Mesothelial cell of epicardium (in vitro differentiated cells): ENCODE measurements at regions not wholly inside any gene's neighbourhood (a gene's known extent, or its start where the extent isn't known, plus 50 kb on each side); places are given as distances from the start of the nearest gene placed in this dataset.

Experiments
- DNase-seq, 2 experiments: peaks; one replicate each; pipeline ENCODE4 v3.0.0; 2021; ENCODE audit warnings: low spot score in 2 of 2; ENCODE audit not compliant: unreplicated experiment in 2 of 2
- H3K27ac Mint-ChIP-seq: 2 replicates; pipeline ENCODE4 v1.8.0; 2021; ENCODE audit warnings: mixed read lengths
- H3K27me3 Mint-ChIP-seq: 2 replicates; pipeline ENCODE4 v1.8.0; 2021; ENCODE audit warnings: low read depth, mixed read lengths
- H3K36me3 Mint-ChIP-seq: 2 replicates; pipeline ENCODE4 v1.8.0; 2021; ENCODE audit warnings: mixed read lengths
- H3K4me1 Mint-ChIP-seq: 2 replicates; pipeline ENCODE4 v1.8.0; 2021; ENCODE audit warnings: mixed read lengths
- H3K4me3 Mint-ChIP-seq: 2 replicates; pipeline ENCODE4 v1.8.0; 2021; ENCODE audit warnings: mild to moderate bottlenecking, moderate library complexity, mixed read lengths
- H3K9me3 Mint-ChIP-seq: 2 replicates; pipeline ENCODE4 v1.8.0; 2021; ENCODE audit warnings: mixed read lengths
- TF ChIP-seq, protein P1 (sequence below): fragments of 200-600 bp; sonication (generic); IDR thresholded peaks from one replicate; pipeline ENCODE4 v1.5.0; 2021; ENCODE audit warnings: antibody characterized with exemption; ENCODE audit not compliant: unreplicated experiment

DNA sequence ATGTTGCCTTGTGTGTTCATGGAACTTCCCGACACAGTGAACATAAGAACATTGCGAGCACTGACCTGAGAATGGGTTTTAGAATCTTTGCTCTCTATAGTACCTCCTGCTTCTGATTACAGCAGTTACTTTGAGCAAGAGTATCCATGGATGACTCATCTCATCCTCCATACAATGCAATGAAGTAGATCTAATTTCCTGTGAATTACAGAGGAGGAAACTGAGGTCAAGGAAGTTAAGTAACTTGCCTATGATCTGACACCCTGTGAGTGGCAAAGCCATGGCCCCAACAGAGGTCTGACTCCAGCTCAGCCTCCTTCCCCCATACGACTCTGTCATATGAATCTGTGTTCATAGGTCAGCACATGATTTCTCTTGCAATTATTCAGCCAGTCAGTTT, 518.1 kb downstream of the TFAP2A start:
- no peaks in the 10 kb centered on the region for H3K36me3 Mint-ChIP-seq
- no peaks in the 10 kb centered on the region for H3K4me1 Mint-ChIP-seq
- TF ChIP-seq, protein P1, sequence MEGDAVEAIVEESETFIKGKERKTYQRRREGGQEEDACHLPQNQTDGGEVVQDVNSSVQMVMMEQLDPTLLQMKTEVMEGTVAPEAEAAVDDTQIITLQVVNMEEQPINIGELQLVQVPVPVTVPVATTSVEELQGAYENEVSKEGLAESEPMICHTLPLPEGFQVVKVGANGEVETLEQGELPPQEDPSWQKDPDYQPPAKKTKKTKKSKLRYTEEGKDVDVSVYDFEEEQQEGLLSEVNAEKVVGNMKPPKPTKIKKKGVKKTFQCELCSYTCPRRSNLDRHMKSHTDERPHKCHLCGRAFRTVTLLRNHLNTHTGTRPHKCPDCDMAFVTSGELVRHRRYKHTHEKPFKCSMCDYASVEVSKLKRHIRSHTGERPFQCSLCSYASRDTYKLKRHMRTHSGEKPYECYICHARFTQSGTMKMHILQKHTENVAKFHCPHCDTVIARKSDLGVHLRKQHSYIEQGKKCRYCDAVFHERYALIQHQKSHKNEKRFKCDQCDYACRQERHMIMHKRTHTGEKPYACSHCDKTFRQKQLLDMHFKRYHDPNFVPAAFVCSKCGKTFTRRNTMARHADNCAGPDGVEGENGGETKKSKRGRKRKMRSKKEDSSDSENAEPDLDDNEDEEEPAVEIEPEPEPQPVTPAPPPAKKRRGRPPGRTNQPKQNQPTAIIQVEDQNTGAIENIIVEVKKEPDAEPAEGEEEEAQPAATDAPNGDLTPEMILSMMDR: no peak
- H3K27ac Mint-ChIP-seq: no peak overlapping the region
- no peak for DNase-seq
- H3K27me3 Mint-ChIP-seq: no peaks in the 10 kb centered on the region
- H3K9me3 Mint-ChIP-seq: no peaks in the 10 kb centered on the region
- H3K4me3 Mint-ChIP-seq: no peak overlapping the region

DNA sequence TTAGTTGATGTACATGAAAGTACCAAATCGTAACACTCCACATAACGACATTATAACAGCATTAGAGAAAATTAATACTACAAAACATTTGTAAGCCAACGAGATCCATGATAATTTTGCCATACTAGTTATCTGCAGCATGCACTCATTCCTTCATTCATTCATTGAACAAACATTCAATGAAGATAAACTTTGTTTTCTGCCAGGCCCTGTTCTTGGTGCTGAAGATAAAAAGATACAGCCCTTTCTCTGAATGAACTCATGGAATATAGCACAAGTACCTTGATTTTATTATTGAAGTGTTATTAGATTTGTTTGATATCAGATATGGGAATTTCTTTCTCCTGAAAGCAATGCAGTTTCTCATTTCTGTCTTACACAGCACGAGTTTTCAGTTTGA, 524.0 kb downstream of the TFAP2A start:
- DNase-seq: no peak
- Mint-ChIP-seq H3K4me3 (no peak overlapping the region), H3K36me3 (no peaks in the 10 kb centered on the region), H3K4me1 (no peaks in the 10 kb centered on the region), H3K9me3 (peaks cover 20% of the 10 kb centered on the region), H3K27ac (no peak overlapping the region), H3K27me3 (no peaks in the 10 kb centered on the region)
- TF ChIP-seq, protein P1: no peak

DNA sequence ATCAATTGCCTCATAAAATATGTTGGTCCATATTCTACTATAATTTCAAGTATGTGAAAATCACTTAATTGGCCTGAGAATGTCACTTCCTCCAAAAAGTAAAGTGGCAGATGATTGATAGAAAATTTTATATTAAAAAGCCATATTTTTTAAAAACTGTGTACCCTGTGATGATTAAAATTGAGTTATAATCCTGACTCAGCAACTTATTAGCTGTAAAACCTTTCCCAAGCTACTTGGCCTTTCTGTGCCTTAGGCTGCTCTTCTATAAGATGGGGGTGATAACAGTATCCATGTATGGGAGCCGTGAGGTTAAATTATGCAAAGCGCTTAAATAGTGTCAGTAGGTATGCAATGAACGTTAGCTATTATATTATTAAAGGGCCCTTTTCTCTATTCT, 524.4 kb downstream of the TFAP2A start:
- no peaks in the 10 kb centered on the region for H3K36me3 Mint-ChIP-seq
- TF ChIP-seq, protein P1: no peak
- no peak for DNase-seq
- peaks cover 23% of the 10 kb centered on the region for H3K9me3 Mint-ChIP-seq
- no peak overlapping the region for H3K4me3 Mint-ChIP-seq
- H3K27me3 Mint-ChIP-seq: no peaks in the 10 kb centered on the region
- H3K27ac Mint-ChIP-seq: no peak overlapping the region
- H3K4me1 Mint-ChIP-seq: no peaks in the 10 kb centered on the region

DNA sequence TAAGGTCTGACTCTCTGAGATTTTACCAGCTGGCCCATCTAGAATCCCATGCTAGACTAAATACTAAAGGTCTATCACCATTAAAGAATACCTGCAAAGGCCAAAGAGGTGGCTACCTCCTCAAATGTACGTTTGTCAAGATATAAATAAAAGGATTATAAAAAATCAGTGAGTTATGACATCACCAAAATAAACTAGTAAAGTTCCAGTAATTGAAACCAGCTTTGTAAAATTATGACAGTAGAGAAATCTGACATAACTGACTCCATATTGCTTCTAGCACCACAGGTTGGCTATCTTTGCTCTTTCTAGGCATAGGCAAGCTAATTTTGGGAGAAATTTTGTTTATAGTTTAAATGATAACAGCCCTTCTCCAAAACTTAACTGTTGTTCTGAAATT, 536.3 kb downstream of the TFAP2A start:
- H3K4me3 Mint-ChIP-seq: no peak overlapping the region
- H3K27me3 Mint-ChIP-seq: no peaks in the 10 kb centered on the region
- DNase-seq: no peak
- peaks cover 46% of the 10 kb centered on the region for H3K9me3 Mint-ChIP-seq
- TF ChIP-seq, protein P1: no peak
- H3K36me3 Mint-ChIP-seq: peaks cover 3% of the 10 kb centered on the region
- no peak overlapping the region for H3K27ac Mint-ChIP-seq
- no peaks in the 10 kb centered on the region for H3K4me1 Mint-ChIP-seq

DNA sequence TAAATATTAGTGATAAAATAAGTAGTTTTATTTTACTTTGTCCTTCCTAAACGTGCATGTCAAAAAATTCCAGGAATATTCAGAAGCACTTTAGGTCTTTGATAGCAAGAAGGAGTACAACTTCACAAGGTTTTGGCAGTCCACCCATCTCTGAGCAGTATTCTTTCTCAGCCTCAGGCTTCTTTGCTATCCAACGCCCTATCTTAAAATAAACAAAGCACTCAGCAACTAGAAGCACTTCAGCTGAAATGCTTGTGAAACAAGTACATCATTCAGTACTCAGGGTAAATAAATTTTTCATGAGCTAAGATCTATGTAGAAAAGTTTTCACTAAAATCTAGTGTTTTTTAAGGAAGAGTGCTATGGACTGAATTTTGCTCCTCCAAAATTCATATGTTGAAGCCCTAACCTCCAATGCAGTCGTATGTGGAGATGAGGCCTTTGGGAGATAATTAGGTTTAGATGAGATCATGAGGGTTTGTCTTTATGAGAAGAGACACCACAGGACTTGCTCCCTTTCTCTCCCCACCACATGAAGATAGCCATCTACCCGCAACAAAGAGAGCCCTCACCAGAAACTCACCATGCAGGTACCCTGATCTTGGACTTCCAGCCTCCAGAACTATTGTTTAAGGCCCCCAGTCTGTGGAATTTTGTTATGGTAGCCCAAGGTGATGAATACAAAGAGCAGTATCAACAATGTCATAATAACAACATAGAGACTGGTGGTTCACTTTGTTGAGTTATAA, 539.1 kb downstream of the TFAP2A start:
- peaks cover 41% of the 10 kb centered on the region for H3K9me3 Mint-ChIP-seq
- no peaks in the 10 kb centered on the region for H3K27me3 Mint-ChIP-seq
- H3K27ac Mint-ChIP-seq: no peak overlapping the region
- H3K4me1 Mint-ChIP-seq: no peaks in the 10 kb centered on the region
- no peak overlapping the region for H3K4me3 Mint-ChIP-seq
- peaks cover 3% of the 10 kb centered on the region for H3K36me3 Mint-ChIP-seq
- TF ChIP-seq, protein P1: no peak
- no peak for DNase-seq
